PC-3 (cell line): ENCODE measurements at regions not wholly inside any gene's neighbourhood (a gene's known extent, or its start where the extent isn't known, plus 50 kb on each side); places are given as distances from the start of the nearest gene placed in this dataset.

Experiments used
- ATAC-seq: fragments of 200-7000 bp; cut with Tn5 transposase; 2 replicates; pipeline ENCODE4 v1.9.1; 2020; ENCODE audit warnings: mild to moderate bottlenecking, moderate library complexity
- BruUV-seq: library from RNA; stranded (reverse); fragments of 400-500 nt; replicated peaks from 2 replicates; lab custom pipeline; 2021; lab: Mats Ljungman, UMichigan
- CTCF ChIA-PET: fragments of 300-600 bp; sonication (Branson Sonifier 250); formaldehyde crosslinking; loops from one replicate; lab custom pipeline; 2022; ENCODE audit warnings: antibody characterized with exemption; lab: Charles Lee
- POLR2A ChIA-PET: fragments of 300-600 bp; sonication (Branson Sonifier 250); formaldehyde crosslinking; loops from one replicate; lab custom pipeline; 2022; ENCODE audit warnings: antibody characterized with exemption; ENCODE audit not compliant: unreplicated experiment; lab: Charles Lee
- DNase-seq: peaks from one replicate; pipeline ENCODE4 v3.0.0-alpha.2; 2015
- H2AFZ ChIP-seq: fragments of 300-600 bp; sonication (generic); 2 replicates; pipeline ENCODE4 v1.6.0; 2016; ENCODE audit warnings: antibody characterized with exemption, low read length
- H3F3A ChIP-seq: fragments of 300-600 bp; sonication (generic); one replicate; pipeline ENCODE4 v1.6.0; 2017; ENCODE audit warnings: antibody characterized with exemption, low read length, control low read depth, mild to moderate bottlenecking; ENCODE audit not compliant: unreplicated experiment
- H3K27ac ChIP-seq: fragments of 300-600 bp; sonication (generic); 2 replicates; pipeline ENCODE4 v1.5.1; 2016; ENCODE audit warnings: mild to moderate bottlenecking, low read length
- H3K27me3 ChIP-seq: fragments of 300-600 bp; sonication (generic); 2 replicates; pipeline ENCODE4 v1.6.1; 2016; ENCODE audit warnings: low read length, mixed read lengths
- H3K36me3 ChIP-seq: fragments of 300-600 bp; sonication (generic); 2 replicates; pipeline ENCODE4 v1.6.1; 2016; ENCODE audit warnings: low read depth, mixed run types, low read length, mixed read lengths
- H3K4me1 ChIP-seq: fragments of 300-600 bp; sonication (generic); 2 replicates; pipeline ENCODE4 v1.5.1; 2016; ENCODE audit warnings: low read length; ENCODE audit not compliant: insufficient read depth
- H3K4me2 ChIP-seq: fragments of 300-600 bp; sonication (generic); 2 replicates; pipeline ENCODE4 v1.6.0; 2016; ENCODE audit warnings: low read length
- H3K4me3 ChIP-seq: fragments of 300-600 bp; sonication (generic); 2 replicates; pipeline ENCODE4 v1.5.1; 2016; ENCODE audit warnings: mild to moderate bottlenecking, low read length, mixed read lengths
- H3K79me2 ChIP-seq: fragments of 300-600 bp; sonication (generic); 2 replicates; pipeline ENCODE4 v1.6.1; 2017; ENCODE audit warnings: low read length, mixed read lengths
- H3K9ac ChIP-seq: fragments of 300-600 bp; sonication (generic); 2 replicates; pipeline ENCODE4 v1.6.0; 2016; ENCODE audit warnings: mild to moderate bottlenecking, low read length
- H3K9me2 ChIP-seq: fragments of 300-600 bp; sonication (generic); replicated peaks from 2 replicates; pipeline ENCODE4 v1.6.1; 2016; ENCODE audit warnings: mixed run types, low read length, mixed read lengths
- H3K9me3 ChIP-seq: fragments of 300-600 bp; sonication (generic); 2 replicates; pipeline ENCODE4 v1.6.1; 2016; ENCODE audit warnings: low read length, mixed read lengths
- H4K20me1 ChIP-seq: fragments of 300-600 bp; sonication (generic); 2 replicates; pipeline ENCODE4 v1.6.1; 2016; ENCODE audit warnings: low read length, mixed read lengths
- CTCF ChIP-seq: fragments of 300-600 bp; sonication (generic); conservative IDR thresholded peaks from 2 replicates; pipeline ENCODE4 v1.5.1; 2017; ENCODE audit warnings: antibody characterized with exemption, low read depth, mild to moderate bottlenecking, low read length
- EZH2 ChIP-seq: fragments of 300-600 bp; sonication (generic); IDR thresholded peaks from one replicate; pipeline ENCODE4 v1.6.1; 2017; ENCODE audit warnings: antibody characterized with exemption, mild to moderate bottlenecking, low read length; ENCODE audit not compliant: unreplicated experiment
- EZH2phosphoT487 ChIP-seq: fragments of 300-600 bp; sonication (generic); IDR thresholded peaks from 2 replicates; pipeline ENCODE4 v1.6.1; 2018; ENCODE audit warnings: mild to moderate bottlenecking, antibody characterized with exemption, low read length, borderline replicate concordance
- intact Hi-C: fragments of 100-400 bp; cut with micrococcal nuclease; formaldehyde crosslinking; loops from 2 replicates; pipeline ENCODE4 v1.9.0; 2023

GRCh38 chr2:136441979-136442714 lies 323.2 kb upstream of the THSD7B start:
- Histone ChIP-seq H3K4me2 (no peak overlapping the region), H3K4me3 (no peak overlapping the region), H3K27me3 (peaks cover 51% of the 10 kb centered on the region), H3F3A (no peaks in the 10 kb centered on the region), H3K9ac (no peak overlapping the region), H3K9me3 (no peaks in the 10 kb centered on the region), H4K20me1 (no peaks in the 10 kb centered on the region), H3K36me3 (no peaks in the 10 kb centered on the region), H3K27ac (no peak overlapping the region), H3K9me2 (no peaks in the 10 kb centered on the region), H2AFZ (no peak overlapping the region), H3K4me1 (no peaks in the 10 kb centered on the region), H3K79me2 (no peaks in the 10 kb centered on the region)
- no TSS peak for BruUV-seq
- CTCF ChIA-PET, result no interaction called here
- no peak for TF ChIP-seq EZH2
- no peak for TF ChIP-seq EZH2phosphoT487
- no peak for TF ChIP-seq CTCF
- POLR2A ChIA-PET, result no interaction called here
- ATAC-seq (no peak), DNase-seq (no peak)
- intact Hi-C loops, result no loop called here

GRCh38 chr2:136439064-136439676 lies 321.2 kb upstream of the CXCR4 start:
- H2AFZ ChIP-seq, result no peak overlapping the region
- H3K9ac ChIP-seq, result no peak overlapping the region
- no peaks in the 10 kb centered on the region for H3K9me2 ChIP-seq
- no peak overlapping the region for H3K27ac ChIP-seq
- DNase-seq (no peak), ATAC-seq (no peak)
- intact Hi-C loops, result no loop called here
- H3K4me2 ChIP-seq, result no peak overlapping the region
- no peaks in the 10 kb centered on the region for H3K79me2 ChIP-seq
- TF ChIP-seq EZH2, result no peak
- TF ChIP-seq EZH2phosphoT487, result no peak
- no peak for TF ChIP-seq CTCF
- H3K36me3 ChIP-seq, result no peaks in the 10 kb centered on the region
- ChIA-PET CTCF (no interaction called here), POLR2A (no interaction called here)
- no peaks in the 10 kb centered on the region for H3K4me1 ChIP-seq
- no peak overlapping the region for H3K4me3 ChIP-seq
- H3F3A ChIP-seq, result no peaks in the 10 kb centered on the region
- no TSS peak for BruUV-seq
- peaks cover 49% of the 10 kb centered on the region for H3K27me3 ChIP-seq
- no peaks in the 10 kb centered on the region for H4K20me1 ChIP-seq
- no peaks in the 10 kb centered on the region for H3K9me3 ChIP-seq

- Histone ChIP-seq H3K4me3 (no peak overlapping the region), H3K27ac (no peak overlapping the region), H2AFZ (no peak overlapping the region), H3K9me3 (no peaks in the 10 kb centered on the region), H4K20me1 (no peaks in the 10 kb centered on the region), H3K27me3 (peaks cover 37% of the 10 kb centered on the region), H3K9me2 (no peaks in the 10 kb centered on the region), H3K79me2 (no peaks in the 10 kb centered on the region), H3K4me2 (no peak overlapping the region), H3F3A (no peaks in the 10 kb centered on the region), H3K9ac (no peak overlapping the region), H3K36me3 (no peaks in the 10 kb centered on the region), H3K4me1 (no peaks in the 10 kb centered on the region)
- POLR2A ChIA-PET, result no interaction called here
- CTCF ChIA-PET, result no interaction called here
- intact Hi-C loops, result no loop called here
- ATAC-seq (no peak), DNase-seq (no peak)
- TF ChIP-seq CTCF (no peak), EZH2phosphoT487 (no peak)
- no TSS peak for BruUV-seq
Measured at GRCh38 chr2:136437461-136437860, 319.5 kb upstream of the CXCR4 start.
